NCI-H748 (cell line): ENCODE measurements at regions not wholly inside any gene's neighbourhood (a gene's known extent, or its start where the extent isn't known, plus 50 kb on each side); places are given as distances from the start of the nearest gene placed in this dataset.
"Not testable (repeated sequence)": the region's sequence is repeated elsewhere in the genome, so short reads cannot be mapped to it uniquely, and the experiment has no call there.

Experiments
- DNase-seq: peaks from one replicate; lab custom pipeline; 2025; ENCODE audit not compliant: unreplicated experiment; lab: John Stamatoyannopoulos, UW

DNA sequence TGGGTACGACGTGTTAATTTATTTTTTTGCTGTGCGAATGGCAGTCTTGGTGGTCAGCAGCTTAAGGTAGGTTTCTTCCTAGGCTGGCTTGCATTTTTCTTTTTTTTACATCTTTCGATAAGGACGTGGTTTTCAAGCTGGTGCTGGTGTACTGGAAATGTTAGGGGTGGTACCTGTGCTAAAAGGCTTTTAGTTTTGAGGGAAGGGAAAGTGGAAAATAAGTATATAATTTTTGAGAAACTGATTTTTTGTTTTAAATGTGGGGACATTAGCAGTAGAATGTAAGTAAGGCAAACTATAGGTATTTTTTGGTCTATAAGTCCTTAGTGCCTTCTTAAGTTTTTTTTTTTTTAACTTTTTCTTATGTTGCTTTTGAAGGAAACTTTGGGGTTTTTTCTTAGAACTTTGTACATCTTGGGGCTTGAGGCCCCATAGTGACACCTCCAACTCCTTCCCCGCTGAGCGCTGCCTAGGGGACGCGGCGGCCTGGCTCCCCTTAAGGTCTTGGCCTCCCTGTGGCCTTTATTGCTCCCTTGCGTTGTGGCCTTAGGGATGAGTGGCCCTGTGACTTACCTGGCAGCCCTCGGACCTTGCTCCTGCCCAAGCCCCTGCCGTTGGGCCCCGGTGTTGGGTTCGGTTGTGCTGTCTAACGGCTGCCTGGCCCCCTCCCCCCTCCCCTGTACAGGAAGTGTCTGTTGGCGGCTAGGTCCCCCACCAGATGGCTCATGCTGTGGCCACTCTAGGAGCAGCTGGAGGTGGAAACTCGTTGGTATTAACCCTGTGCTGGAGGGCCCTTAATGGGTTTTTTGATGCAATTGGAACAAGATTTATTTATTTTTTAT lies 88.0 kb upstream of the RPRML start:
- DNase-seq = peak; percentile 90

DNA sequence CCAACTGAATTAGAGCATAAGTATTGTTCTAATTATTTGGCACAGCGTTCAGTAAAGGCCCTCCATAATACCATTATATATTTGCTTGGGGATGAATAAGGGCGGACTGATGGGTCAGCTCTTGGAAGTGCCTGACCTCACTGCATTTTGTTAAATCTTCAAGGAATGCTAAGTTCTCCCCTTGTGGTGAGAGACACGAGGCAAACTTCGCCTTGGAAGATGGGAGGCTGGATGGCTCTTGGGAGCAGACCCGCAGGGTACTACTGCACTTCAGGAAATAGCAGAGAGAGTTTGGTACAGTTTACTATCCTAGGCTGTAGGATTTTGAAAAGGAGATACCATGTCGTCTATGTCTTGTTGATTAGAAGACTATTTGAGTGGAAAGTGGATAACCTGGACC lies 87.0 kb upstream of the RPRML start:
- DNase-seq = no peak

DNA sequence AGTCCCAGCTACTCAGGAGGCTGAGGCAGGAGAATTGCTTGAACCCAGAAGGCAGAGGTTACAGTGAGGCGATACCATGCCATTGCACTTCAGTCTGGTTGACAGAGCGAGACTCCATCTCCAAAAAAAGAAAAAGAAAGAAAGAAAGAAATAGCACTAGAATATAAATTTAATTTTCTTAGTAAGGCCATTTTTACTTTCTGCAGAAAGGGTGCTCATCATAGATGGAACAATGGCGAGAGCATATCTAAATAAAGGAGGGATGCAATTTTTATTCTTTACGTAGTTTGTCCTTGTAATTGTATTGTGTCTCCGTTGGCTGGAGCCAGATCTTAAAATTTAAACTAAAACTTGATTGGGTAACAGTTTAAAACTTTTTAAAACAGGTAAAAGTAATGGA lies 85.6 kb upstream of the RPRML start:
- no peak for DNase-seq

DNA sequence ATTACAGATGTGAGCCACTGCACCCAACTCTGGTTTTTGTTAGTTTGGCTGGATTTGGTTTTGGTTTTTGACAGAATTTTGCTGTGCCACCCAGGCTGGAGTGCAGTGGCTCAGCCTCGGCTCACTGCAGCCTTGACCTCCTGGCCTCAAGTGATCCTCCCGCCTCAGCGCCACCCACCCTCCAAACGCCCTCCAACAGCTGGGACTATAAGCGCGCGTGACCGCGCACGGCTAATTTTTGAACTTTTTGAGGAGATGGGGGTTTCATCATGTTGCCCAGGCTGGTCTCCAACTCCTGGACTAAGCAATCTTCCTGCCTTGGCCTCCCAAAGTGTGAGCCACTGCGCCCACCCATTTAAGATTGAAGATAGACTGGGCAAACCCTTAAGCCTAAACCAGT lies 84.4 kb upstream of the RPRML start:
- no peak for DNase-seq

DNA sequence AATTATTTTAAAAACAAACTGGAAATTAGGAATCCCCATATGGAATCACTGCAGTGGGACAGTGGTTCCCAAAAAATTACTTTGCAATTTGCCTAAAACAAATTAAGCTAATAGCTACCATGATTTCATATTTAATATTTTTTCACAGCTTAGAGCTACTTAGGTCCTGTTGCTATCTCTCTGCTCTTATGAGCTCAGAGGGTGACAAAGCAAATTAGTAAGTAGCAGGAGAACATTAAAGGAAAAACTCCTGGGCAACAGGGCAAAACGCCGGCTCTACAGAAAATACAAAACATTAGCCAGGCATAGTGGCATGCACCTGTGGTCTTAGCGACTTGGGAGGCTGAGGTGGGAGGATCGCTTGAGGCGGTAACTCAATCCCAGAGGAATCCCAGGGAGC lies 83.8 kb upstream of the RPRML start:
- DNase-seq = not testable (repeated sequence)

DNA sequence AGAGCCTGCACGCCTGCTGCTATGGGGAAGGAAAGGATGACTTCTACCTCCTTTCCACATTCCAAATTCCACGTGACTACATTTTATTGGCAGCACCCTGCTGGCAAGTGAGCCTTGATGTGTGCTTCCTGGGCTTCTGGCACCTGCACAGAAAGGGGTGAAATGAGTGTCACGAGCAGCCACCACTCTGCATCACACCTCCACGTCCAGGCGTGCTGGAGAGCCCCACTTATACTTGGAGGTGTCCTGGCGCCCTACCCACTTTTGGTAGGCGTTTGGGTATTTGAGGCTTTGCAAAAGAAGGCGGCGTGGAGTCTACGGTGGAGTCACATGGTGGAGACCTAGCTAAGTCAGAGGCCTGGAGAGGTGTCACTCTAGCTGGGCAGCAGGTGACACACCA lies 81.0 kb upstream of the RPRML start:
- DNase-seq = not testable (repeated sequence)

DNA sequence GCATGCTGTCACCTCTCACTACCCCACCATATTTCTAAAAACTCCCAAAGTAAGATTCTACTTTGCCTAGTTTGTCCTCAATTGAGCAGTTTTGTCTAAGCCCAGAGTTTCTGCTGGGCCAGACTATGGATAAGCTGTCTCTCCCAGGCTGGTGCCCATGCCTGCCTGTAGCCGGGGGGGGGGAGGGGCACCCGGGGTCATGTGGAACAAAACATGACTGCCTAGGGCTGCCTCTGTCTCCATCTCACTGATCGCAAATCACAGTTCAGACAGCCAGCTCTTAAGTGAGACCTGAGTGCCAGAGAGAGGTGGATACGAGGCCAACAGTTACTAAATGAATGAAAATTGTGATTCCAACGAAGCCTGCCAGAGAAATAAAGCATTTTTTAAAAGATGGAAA lies 78.8 kb upstream of the RPRML start:
- DNase-seq = no peak

DNA sequence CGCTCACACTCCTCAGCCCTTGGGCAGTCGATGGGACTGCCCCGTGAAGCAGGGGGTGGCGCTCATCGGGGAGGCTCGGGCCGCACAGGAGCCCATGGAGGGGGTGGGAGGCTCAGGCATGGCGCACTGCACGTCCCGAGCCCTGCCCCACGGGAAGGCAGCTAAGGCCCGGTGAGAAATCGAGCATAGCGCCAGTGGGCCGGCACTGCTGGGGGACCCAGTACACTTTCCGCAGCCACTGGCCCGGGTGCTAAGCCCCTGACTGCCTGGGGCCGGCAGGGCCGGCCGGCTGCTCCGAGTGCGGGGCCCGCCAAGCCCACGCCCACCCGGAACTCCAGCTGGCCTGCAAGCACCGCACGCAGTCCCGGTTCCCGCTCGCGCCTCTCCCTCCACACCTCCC lies 78.2 kb upstream of the RPRML start:
- DNase-seq = not testable (repeated sequence)

DNA sequence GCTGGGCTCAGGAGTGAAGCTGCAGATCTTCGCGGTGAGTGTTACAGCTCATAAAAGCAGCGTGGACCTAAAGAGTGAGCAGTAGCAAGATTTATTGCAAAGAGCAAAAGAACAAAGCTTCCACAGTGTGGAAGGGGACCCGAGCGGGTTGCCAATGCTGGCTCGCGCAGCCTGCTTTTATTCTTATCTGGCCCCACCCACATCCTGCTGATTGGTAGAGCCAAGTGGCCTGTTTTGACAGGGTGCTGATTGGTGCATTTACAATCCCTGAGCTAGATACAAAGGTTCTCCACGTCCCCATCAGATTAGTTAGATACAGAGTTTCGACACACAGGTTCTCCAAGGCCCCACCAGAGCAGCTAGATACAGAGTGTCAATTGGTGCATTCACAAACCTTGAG lies 77.6 kb upstream of the RPRML start:
- not testable (repeated sequence) for DNase-seq
